NCI-H2196 (cell line): ENCODE measurements at regions not wholly inside any gene's neighbourhood (a gene's known extent, or its start where the extent isn't known, plus 50 kb on each side); places are given as distances from the start of the nearest gene placed in this dataset.
"Not testable (repeated sequence)": the region's sequence is repeated elsewhere in the genome, so short reads cannot be mapped to it uniquely, and the experiment has no call there.

ENCODE experiments used
- DNase-seq: peaks from one replicate; lab custom pipeline; 2025; ENCODE audit not compliant: unreplicated experiment; lab: John Stamatoyannopoulos, UW

DNA sequence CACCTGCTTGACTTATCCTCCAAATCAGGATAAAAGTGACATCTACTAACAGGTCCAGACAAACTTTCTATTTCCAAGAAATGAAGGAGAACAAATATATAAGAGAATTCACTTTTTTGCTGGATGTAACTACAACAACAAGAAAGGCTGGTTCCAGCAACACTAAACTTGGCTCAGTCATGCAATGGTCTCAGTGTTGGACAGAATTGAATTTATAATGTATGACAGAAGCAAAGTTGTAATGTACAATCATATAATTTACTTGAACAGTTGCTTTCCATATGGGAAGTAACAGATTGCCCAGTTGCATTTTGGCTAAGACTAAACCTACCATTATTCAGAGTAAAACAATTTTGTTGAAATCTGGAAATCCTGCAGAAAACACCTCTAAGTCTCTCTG lies 183.3 kb upstream of the INTU start:
- DNase-seq = no peak

DNA sequence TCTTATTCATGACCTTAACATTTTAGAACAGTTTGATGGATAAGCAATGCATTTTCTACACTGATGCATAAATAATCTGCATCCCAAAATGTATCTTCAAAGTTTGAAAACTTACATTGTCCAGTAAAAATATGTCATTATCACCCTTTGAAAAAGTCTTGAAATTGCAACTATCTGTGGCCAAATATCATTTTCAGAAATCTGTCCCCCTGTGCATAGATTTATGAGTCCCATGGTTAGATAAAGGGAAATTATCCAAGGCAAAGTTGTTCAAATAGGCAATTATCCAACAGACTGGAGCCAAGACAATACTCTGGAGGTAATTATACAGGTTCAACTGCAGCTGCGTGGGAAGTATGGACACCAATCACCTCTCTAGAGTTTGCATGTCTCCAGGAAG lies 182.5 kb upstream of the INTU start:
- no peak for DNase-seq

GRCh38 chr4:127463883-127464282 lies 168.9 kb upstream of the INTU start:
- DNase-seq = no peak

- DNase-seq = no peak
Measured at GRCh38 chr4:127469542-127469941, 163.2 kb upstream of the INTU start.

DNA sequence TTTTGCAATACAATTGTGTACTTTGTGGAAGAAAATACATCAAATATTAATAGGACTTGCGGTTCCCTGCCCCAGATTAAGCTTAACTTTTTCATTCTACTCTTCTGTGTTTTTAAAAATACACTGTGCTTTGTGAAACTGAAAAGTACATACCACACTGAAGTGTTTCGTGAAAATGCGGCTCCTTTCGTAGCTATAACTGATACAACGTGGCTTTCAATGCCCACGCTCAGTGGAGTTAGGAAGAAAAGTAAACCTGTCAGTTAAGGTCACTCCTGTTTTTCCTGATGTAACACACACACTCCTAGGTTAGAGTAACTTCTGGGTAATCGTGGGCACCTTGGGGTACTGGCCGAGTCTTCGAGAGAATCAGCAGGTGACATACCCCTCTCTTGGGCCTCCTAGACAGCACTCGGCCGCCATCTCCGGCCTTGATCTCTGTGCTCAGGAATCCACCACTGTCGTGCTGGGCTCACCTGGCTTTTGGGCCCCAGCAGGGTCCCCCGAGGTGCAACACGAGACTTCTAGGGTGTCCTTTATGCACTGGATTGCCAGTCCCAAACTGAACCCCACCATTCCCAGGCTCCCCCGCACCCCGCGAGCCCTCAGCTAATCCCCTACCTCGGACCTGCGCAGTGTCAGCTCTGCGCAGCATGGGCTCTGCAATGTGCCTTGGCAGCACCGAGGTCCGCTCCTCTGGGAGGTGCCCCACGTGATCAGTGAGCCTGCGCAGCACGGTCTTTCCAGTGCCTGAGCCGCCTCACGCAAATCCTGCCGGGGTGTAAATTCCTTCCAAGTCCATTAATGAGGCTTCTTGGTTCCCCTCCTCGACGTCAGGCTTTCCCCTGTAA lies 162.6 kb upstream of the INTU start:
- no peak for DNase-seq

DNA sequence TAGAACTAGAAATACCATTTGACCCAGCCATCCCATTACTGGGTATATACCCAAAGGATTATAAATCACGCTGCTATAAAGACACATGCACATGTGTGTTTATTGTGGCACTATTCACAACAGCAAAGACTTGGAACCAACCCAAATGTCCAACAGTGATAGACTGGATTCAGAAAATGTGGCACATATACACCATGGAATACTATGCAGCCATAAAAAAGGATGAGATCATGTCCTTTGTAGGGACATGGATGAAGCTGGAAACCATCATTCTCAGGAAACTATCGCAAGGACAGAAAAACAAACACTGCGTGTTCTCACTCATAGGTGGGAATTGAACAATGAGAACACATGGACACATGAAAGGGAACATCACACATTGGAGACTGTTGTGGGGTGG lies 154.5 kb upstream of the INTU start:
- DNase-seq = not testable (repeated sequence)

- DNase-seq = peak; percentile 8
Measured at GRCh38 chr4:127479031-127479622, 153.6 kb upstream of the INTU start.

GRCh38 chr4:127482049-127482448 lies 150.7 kb upstream of the INTU start:
- DNase-seq = no peak

DNA sequence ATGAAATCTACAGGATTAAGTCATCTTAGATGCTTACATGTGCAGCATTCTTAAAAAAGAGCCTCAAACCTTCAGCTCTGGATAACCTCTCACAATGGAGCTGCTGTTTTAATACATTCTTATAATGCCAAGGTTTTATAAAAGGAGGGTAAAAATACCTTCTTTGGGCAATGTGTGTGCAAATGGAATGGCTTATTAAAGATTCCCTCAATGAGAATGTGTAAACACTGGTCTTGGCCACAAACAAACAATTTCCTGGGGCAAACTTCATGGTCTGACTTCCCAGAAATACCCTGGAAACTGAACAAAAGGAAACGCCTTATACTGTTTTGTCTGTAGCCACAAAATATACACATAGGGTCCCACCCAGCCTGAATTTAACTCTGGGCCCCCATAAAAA lies 148.6 kb upstream of the INTU start:
- DNase-seq = no peak

DNA sequence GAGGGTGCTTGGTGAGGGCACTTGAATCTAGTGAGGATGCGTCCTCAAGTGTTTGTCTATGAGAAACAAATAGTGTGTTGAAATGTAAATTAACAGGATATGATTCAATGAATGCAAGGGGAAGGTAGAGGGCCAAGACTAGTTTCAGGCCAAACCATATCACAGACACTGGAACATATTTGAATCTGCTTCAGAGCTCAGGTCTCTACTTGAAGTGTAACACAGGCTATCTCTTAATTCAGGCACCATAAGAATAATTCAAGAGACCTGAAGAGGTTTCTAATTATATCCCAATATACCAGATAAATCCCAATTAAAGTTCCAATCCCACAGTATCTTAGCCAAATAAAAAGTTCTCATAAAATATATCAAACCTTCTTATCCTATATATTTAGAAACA lies 146.5 kb upstream of the INTU start:
- DNase-seq = no peak

DNA sequence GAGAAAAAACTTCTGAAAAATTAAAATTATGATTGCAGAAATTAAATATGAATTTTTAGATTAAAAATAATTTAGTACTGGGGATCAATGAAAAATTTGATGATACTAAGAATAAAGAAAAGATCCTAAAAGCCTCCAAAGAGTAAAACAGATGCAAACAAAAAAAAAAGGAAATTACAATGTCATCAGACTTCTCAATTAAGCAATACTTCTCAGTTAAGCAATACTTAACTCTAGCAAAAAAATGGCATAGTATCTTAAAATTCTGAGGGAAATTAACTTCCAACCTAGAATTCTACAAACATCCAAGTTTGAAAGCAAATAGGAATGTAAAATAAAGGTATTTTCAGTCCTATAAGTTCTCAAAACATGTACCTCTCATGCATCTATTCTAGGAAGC lies 141.2 kb upstream of the INTU start:
- no peak for DNase-seq

DNA sequence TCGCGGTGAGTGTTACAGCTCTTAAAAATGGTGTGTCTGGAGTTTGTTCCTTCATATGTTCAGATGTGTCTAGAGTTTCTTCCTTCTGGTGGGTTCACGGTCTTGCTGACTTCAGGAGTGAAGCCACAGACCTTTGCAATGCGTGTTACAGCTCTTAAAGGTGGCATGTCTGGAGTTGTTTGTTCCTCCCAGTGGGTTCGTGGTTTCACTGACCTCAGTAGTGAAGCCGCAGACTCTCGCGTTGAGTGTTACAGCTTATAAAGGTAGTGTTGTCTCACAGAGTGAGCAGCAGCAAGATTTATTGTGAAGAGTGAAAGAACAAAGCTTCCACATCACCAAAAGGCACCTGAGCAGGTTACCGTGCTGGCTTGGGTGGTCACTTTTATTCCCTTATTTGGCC lies 135.9 kb upstream of the INTU start:
- not testable (repeated sequence) for DNase-seq

GRCh38 chr4:127498366-127498765 lies 134.4 kb upstream of the INTU start:
- no peak for DNase-seq

DNA sequence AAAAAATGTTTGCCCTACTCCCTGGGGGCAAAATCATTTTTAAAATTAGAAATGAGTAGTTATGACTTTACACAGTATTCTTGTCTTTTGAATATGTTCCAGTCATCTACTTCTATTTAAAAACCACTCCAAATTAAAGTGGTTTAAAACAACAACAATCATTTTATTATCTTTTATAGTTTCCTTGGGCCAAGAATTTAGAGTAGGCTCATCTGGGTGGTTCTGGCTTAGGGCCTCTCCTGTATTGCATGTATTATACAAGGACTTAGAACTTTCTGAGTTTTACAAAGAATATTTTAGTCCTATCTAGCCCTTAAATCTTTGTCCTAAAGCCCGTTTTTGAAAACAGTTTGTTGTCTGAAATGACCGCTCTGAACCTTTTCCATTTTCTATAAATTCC lies 132.5 kb upstream of the INTU start:
- DNase-seq = no peak

DNA sequence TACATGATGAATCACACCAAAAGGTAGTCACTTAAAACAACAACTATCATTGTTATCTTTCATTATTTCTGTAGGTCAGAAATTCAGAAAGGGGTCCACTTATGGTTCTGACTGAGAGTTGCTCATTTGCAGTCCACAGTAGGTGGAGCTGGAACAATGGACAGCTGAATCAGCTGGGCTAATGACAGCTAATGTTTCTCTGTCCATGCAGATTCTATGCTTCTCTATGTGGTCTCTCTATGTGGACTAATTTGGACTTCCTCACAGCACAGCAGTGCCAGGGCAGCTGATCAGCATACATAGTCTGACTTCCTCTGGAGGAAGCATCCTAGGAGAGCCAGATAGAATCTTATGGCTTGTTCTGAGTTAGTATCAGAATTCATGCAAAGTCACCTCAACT lies 131.7 kb upstream of the INTU start:
- no peak for DNase-seq

DNA sequence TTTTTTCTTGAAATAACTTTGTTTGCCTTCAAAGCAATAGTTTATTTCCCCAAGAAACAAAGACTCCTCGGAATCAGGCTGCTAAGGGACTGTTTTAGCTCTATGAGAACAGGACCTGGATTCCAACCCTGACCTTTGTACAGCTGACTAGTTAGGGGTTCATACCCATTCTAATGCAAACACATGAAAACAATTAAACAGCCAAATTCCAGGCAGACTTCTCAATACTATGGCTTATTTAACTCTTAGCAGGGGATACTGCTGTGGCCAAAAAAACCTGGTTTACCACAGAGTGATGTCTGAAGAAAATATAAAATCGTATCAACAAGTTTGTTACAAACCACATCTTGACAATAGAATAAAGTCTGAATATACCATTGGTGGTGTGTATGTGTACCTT lies 129.6 kb upstream of the INTU start:
- no peak for DNase-seq

DNA sequence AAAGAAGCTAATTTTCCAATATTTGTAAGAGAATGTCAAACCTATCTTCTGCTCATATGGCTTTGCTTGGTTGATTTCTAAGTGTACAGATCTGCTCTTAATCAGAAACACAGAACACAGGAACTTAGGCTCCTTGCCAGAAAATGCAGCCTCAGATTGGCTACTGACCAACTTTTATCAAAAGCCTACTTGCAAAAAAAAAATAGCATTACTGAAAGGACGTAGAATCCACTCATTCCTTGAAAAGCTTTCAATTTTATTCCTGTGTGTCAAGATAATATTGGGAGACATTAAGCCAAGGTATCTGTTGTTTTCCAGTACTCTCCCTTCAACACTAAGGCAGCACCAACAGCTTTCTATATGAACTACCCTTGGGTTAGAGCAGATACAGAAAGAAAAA lies 127.6 kb upstream of the INTU start:
- no peak for DNase-seq

DNA sequence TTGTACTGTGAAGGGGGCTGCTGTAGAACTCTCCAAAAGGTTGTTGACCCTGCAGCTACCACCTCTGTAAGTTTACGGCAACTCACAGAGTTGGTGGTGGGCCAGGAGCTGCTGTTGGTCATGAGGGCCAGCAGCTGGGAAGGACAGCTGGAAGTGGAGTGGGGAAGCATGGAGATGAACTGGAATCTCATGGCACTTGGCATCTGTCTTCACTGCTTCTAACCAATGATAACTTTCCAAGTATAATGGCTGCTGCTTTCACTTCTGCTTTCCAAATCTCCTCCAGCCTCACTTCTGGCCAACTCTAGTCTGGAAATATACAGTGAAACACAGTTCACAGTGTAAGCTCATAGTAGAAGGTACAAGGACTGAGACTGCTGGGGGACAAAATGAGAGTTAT lies 126.5 kb upstream of the INTU start:
- DNase-seq = no peak

- no peak for DNase-seq
Measured at GRCh38 chr4:127509155-127509554, 123.6 kb upstream of the INTU start.

- DNase-seq = not testable (repeated sequence)
Measured at GRCh38 chr4:127512672-127513071, 120.1 kb upstream of the INTU start.

- not testable (repeated sequence) for DNase-seq
Measured at GRCh38 chr4:127515259-127515658, 117.5 kb upstream of the INTU start.

- no peak for DNase-seq
Measured at GRCh38 chr4:127518046-127518445, 114.7 kb upstream of the INTU start.

GRCh38 chr4:127521463-127521862 lies 111.3 kb upstream of the INTU start:
- no peak for DNase-seq
